ENCODE measurements at regions not wholly inside any gene's neighbourhood (a gene's known extent, or its start where the extent isn't known, plus 50 kb on each side); places are given as distances from the start of the nearest gene placed in this dataset.

GRCh38 chr15:46856839-46857502, 860.3 kb upstream of the SEMA6D start:
- H3K27me3 ChIP-seq, result no peaks in the 10 kb centered on the region
- 72 to 76% methylated on average over 6 of the region's 6 CpGs for WGBS, 2 donors
- no peaks in the 10 kb centered on the region for H3K4me1 ChIP-seq
- H3K9me3 ChIP-seq, result no peaks in the 10 kb centered on the region
- H3K27ac ChIP-seq, result no peak overlapping the region
- no peak for DNase-seq
- TF ChIP-seq POLR2A (IDR thresholded peaks at IDR 0.05) (no peak), CTCF (IDR thresholded peaks at IDR 0.05) (no peak)
- no peak overlapping the region for H3K4me3 ChIP-seq (replicated peaks in 1 of 3)
- no peaks in the 10 kb centered on the region for H3K36me3 ChIP-seq
- intact Hi-C loops (cut with DNase I), result no loop called here

- intact Hi-C loops (cut with DNase I), result no loop called here
- Histone ChIP-seq H3K36me3 (no peaks in the 10 kb centered on the region), H3K4me1 (no peaks in the 10 kb centered on the region), H3K4me3 (replicated peaks in 1 of 3) (no peak overlapping the region), H3K27ac (no peak overlapping the region), H3K9me3 (no peaks in the 10 kb centered on the region), H3K27me3 (no peaks in the 10 kb centered on the region)
- DNase-seq, result no peak
- no peak for TF ChIP-seq POLR2A (IDR thresholded peaks at IDR 0.05)
- TF ChIP-seq CTCF (IDR thresholded peaks at IDR 0.05), result no peak
- 61 to 66% methylated on average over 3 of the region's 3 CpGs for WGBS, 2 donors
Observed at GRCh38 chr15:46858150-46858549, 859.2 kb upstream of the SEMA6D start.

- no peaks in the 10 kb centered on the region for H3K36me3 ChIP-seq
- WGBS, 2 donors, result 92% methylated on average over 2 of the region's 2 CpGs
- intact Hi-C loops (cut with DNase I), result no loop called here
- no peak for TF ChIP-seq POLR2A (IDR thresholded peaks at IDR 0.05)
- TF ChIP-seq CTCF (IDR thresholded peaks at IDR 0.05), result no peak
- no peak overlapping the region for H3K4me3 ChIP-seq (replicated peaks in 1 of 3)
- no peaks in the 10 kb centered on the region for H3K27me3 ChIP-seq
- H3K4me1 ChIP-seq, result no peaks in the 10 kb centered on the region
- no peak for DNase-seq
- no peaks in the 10 kb centered on the region for H3K9me3 ChIP-seq
- no peak overlapping the region for H3K27ac ChIP-seq
Observed at GRCh38 chr15:46861796-46862195, 855.5 kb upstream of the SEMA6D start.

- Histone ChIP-seq H3K27me3 (no peaks in the 10 kb centered on the region), H3K27ac (no peak overlapping the region)
- intact Hi-C loops (cut with DNase I), result no loop called here
Observed at GRCh38 chr15:46865155-46865554, 852.1 kb upstream of the SEMA6D start.

More at GRCh38 chr15:46865155-46865554, 852.1 kb upstream of the SEMA6D start:
- H3K9me3 ChIP-seq, result no peaks in the 10 kb centered on the region
- DNase-seq, result no peak
- H3K4me1 ChIP-seq, result no peaks in the 10 kb centered on the region
- TF ChIP-seq CTCF (IDR thresholded peaks at IDR 0.05) (no peak), POLR2A (IDR thresholded peaks at IDR 0.05) (no peak)
- 74 to 76% methylated on average over 6 of the region's 6 CpGs for WGBS, 2 donors
- H3K36me3 ChIP-seq, result no peaks in the 10 kb centered on the region
- no peak overlapping the region for H3K4me3 ChIP-seq (replicated peaks in 1 of 3)

Measured in thyroid gland (tissue), 4 donors.